NCI-H2081 treated with DMSO at 0.1 percent for 48 hours (cell line): ENCODE measurements at regions not wholly inside any gene's neighbourhood (a gene's known extent, or its start where the extent isn't known, plus 50 kb on each side); places are given as distances from the start of the nearest gene placed in this dataset.
"Not testable (repeated sequence)": the region's sequence is repeated elsewhere in the genome, so short reads cannot be mapped to it uniquely, and the experiment has no call there.

Experiments used
- DNase-seq: peaks from one replicate; lab custom pipeline; 2025; lab: John Stamatoyannopoulos, UW

- no peak for DNase-seq
Observed at GRCh38 chr7:81433206-81433605, 336.6 kb downstream of the HGF start.

- no peak for DNase-seq
Observed at GRCh38 chr7:81430761-81431160, 339.1 kb downstream of the HGF start.

- DNase-seq: no peak
Observed at GRCh38 chr7:81430150-81430549, 339.7 kb downstream of the HGF start.

- no peak for DNase-seq
Observed at GRCh38 chr7:81427461-81427860, 342.4 kb downstream of the HGF start.

GRCh38 chr7:81420526-81421226, 349.2 kb downstream of the HGF start:
- no peak for DNase-seq

GRCh38 chr7:81419731-81420130, 350.1 kb downstream of the HGF start:
- DNase-seq: no peak

GRCh38 chr7:81416659-81417058, 353.2 kb downstream of the HGF start:
- DNase-seq: no peak

- DNase-seq: no peak
Observed at GRCh38 chr7:81415181-81415580, 354.7 kb downstream of the HGF start.

- DNase-seq: no peak
Observed at GRCh38 chr7:81414411-81414810, 355.4 kb downstream of the HGF start.

GRCh38 chr7:81410471-81411117, 359.3 kb downstream of the HGF start:
- no peak for DNase-seq

GRCh38 chr7:81408728-81409127, 361.1 kb downstream of the HGF start:
- DNase-seq: no peak

GRCh38 chr7:81407094-81407493, 362.8 kb downstream of the HGF start:
- no peak for DNase-seq

GRCh38 chr7:81404669-81405068, 365.2 kb downstream of the HGF start:
- no peak for DNase-seq

- DNase-seq: no peak
Observed at GRCh38 chr7:81402227-81402626, 367.6 kb downstream of the HGF start.

- DNase-seq: no peak
Observed at GRCh38 chr7:81399471-81399870, 370.4 kb downstream of the HGF start.

GRCh38 chr7:81394029-81394428, 375.8 kb downstream of the HGF start:
- DNase-seq: no peak

- DNase-seq: no peak
Observed at GRCh38 chr7:81393018-81393417, 376.8 kb downstream of the HGF start.

GRCh38 chr7:81385370-81385769, 384.5 kb downstream of the HGF start:
- DNase-seq: no peak

- DNase-seq: no peak
Observed at GRCh38 chr7:81383846-81384245, 386.0 kb downstream of the HGF start.

- not testable (repeated sequence) for DNase-seq
Observed at GRCh38 chr7:81374641-81375040, 395.2 kb downstream of the HGF start.

- no peak for DNase-seq
Observed at GRCh38 chr7:81370822-81371221, 399.0 kb downstream of the HGF start.

- no peak for DNase-seq
Observed at GRCh38 chr7:81367326-81367931, 402.4 kb downstream of the HGF start.

- DNase-seq: no peak
Observed at GRCh38 chr7:81366546-81366945, 403.3 kb downstream of the HGF start.
